Choroid plexus epithelial cell (primary cell): ENCODE measurements at regions not wholly inside any gene's neighbourhood (a gene's known extent, or its start where the extent isn't known, plus 50 kb on each side); places are given as distances from the start of the nearest gene placed in this dataset.
A peak's percentile ranks its signal among the peaks of the same experiment; 100 is the strongest.
"Not testable (repeated sequence)": the region's sequence is repeated elsewhere in the genome, so short reads cannot be mapped to it uniquely, and the experiment has no call there.

Source experiments
- DNase-seq: peaks from one replicate; pipeline ENCODE4 v3.0.0-alpha.2; 2010; ENCODE audit warnings: low read depth
- H3K4me3 ChIP-seq: 2 replicates; pipeline ENCODE4 v1.5.1; 2011; ENCODE audit warnings: low read depth, mild to moderate bottlenecking, control low read depth, low read length, moderate library complexity
- CTCF ChIP-seq: conservative IDR thresholded peaks from 2 replicates; pipeline ENCODE4 v1.5.1; 2011; ENCODE audit warnings: low read depth, mild to moderate bottlenecking, control low read depth, inconsistent platforms, low read length, moderate library complexity

GRCh38 chr2:52597346-52597745 lies 1170.3 kb upstream of the CHAC2 start:
- TF ChIP-seq CTCF, result no peak
- H3K4me3 ChIP-seq, result no peak overlapping the region
- DNase-seq, result peak; percentile 62

- DNase-seq, result peak; percentile 29
- TF ChIP-seq CTCF, result no peak
- H3K4me3 ChIP-seq, result no peak overlapping the region
These were observed 1173.6 kb upstream of the CHAC2 start for GRCh38 chr2:52594026-52594425.

DNA sequence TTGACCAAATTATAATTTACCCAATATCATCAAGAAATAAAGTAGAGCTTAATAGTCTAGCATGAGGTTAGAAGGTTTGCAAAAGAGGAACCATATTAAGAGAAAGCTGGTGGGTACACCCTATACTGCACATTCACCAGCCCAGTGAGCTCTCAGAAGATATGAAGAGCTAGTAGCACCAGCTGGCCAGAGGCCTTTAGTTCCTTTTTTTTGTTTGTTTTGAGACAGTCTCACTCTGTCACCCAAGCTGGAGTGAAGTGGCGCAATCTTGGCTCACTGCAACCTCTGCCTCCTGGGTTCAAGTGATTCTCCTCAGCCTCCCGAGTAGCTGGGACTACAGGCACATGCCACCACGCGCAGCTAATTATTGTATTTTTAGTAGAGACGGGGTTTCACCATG lies 1183.5 kb upstream of the CHAC2 start:
- DNase-seq, H3K4me3 ChIP-seq: not testable (repeated sequence)

DNA sequence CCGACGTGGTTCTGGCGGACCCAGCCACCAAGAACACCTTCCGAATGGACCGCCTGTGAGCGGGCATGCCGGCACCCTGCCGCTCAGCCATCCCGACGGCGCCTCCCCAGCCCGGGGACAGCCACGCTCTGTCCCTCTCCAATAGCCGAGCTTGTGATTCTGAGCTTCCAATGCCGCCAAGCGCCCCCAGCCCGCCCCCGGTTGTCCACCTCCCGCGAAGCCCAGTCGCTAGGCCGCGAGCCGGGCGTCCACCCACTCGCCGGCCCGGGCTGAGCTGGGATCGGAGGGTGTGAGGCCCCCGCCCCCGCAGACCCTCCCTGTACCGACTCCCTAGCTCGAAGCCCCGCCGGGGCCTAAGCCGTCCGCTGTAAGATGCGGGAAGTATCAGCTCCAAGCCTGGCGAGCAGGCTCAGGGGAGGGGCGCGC lies 1195.1 kb upstream of the CHAC2 start:
- no peak for DNase-seq
- no peak for TF ChIP-seq CTCF
- no peak overlapping the region for H3K4me3 ChIP-seq

- no peak for TF ChIP-seq CTCF
- H3K4me3 ChIP-seq, result no peak overlapping the region
- no peak for DNase-seq
These were observed 1195.9 kb upstream of the CHAC2 start for GRCh38 chr2:52571380-52572347.

DNA sequence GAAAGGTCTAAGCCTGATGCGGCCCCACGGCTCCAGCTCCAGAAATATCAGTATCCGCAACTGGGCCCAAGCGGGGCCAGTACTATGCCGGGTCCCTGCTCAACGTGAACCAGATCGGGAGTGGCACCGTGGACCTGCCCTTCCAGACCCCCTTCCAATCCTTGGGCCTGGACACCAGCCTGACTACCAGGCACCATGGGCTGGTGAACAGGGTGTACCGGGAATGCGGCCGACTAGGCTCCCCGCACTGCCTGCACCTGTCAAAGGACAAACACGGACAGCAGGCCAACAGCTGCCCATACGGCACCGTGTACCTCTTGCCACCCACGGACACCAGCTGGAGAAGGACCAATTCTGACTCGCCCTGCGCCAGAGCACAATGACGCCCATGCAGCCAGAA lies 1196.9 kb upstream of the CHAC2 start:
- no peak for TF ChIP-seq CTCF
- DNase-seq, result no peak
- no peak overlapping the region for H3K4me3 ChIP-seq

DNA sequence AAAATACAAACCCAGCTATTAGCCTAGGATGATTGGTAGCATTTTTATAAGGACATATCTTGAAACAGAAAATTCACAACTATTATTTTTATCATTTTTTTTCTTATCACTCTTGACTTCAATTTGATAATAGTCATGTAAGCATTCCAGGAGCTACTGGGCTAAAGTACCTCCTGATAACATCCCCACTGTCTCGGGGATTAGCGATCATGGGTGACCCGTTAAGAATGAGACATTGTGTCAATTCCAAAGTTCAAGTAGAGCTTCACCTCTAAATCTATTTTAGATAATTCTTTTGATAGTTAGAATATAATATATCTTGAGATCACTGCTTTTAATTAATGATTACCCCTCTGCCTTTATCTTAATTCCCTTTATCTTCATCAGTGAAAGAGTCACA lies 1204.5 kb upstream of the CHAC2 start:
- no peak for DNase-seq
- TF ChIP-seq CTCF, result no peak
- H3K4me3 ChIP-seq, result no peak overlapping the region
